SH-SY5Y (cell line): ENCODE measurements at regions not wholly inside any gene's neighbourhood (a gene's known extent, or its start where the extent isn't known, plus 50 kb on each side); places are given as distances from the start of the nearest gene placed in this dataset.

Source experiments
- GATA2 ChIP-seq: IDR thresholded peaks from 2 replicates; pipeline ENCODE4 v1.6.1; 2011; ENCODE audit warnings: mild to moderate bottlenecking, low read depth, low read length
- GATA3 ChIP-seq: IDR thresholded peaks from 2 replicates; pipeline ENCODE4 v1.6.1; 2011; ENCODE audit warnings: low read depth, mild to moderate bottlenecking, low read length, moderate library complexity

GRCh38 chr18:43442571-43442970 is 165.3 kb upstream of the SYT4 start:
- TF ChIP-seq GATA3 (no peak), GATA2 (no peak)
